GM21381 (cell line): ENCODE measurements at regions not wholly inside any gene's neighbourhood (a gene's known extent, or its start where the extent isn't known, plus 50 kb on each side); places are given as distances from the start of the nearest gene placed in this dataset.

Experiments used
- ATAC-seq: cut with Tn5 transposase; IDR thresholded peaks from one replicate; pipeline ENCODE4 v1.9.1; 2021; ENCODE audit warnings: mild to moderate bottlenecking, moderate library complexity; ENCODE audit not compliant: unreplicated experiment

GRCh38 chr12:89909753-89910152, 201.1 kb upstream of the ATP2B1 start:
- no peak for ATAC-seq

- ATAC-seq, result no peak
Observed at GRCh38 chr12:89907659-89908058, 199.0 kb upstream of the ATP2B1 start.

GRCh38 chr12:89906824-89907223, 198.2 kb upstream of the ATP2B1 start:
- no peak for ATAC-seq

- no peak for ATAC-seq
Observed at GRCh38 chr12:89906178-89906577, 197.5 kb upstream of the ATP2B1 start.

GRCh38 chr12:89901906-89902642, 193.4 kb upstream of the ATP2B1 start:
- no peak for ATAC-seq

- no peak for ATAC-seq
Observed at GRCh38 chr12:89901319-89901718, 192.7 kb upstream of the ATP2B1 start.

GRCh38 chr12:89899651-89900050, 191.0 kb upstream of the ATP2B1 start:
- ATAC-seq, result no peak

- ATAC-seq, result no peak
Observed at GRCh38 chr12:89895591-89895990, 187.0 kb upstream of the ATP2B1 start.

- no peak for ATAC-seq
Observed at GRCh38 chr12:89895101-89895500, 186.5 kb upstream of the ATP2B1 start.

- ATAC-seq, result no peak
Observed at GRCh38 chr12:89893972-89894706, 185.5 kb upstream of the ATP2B1 start.

GRCh38 chr12:89892436-89892835, 183.8 kb upstream of the ATP2B1 start:
- ATAC-seq, result no peak

- ATAC-seq, result no peak
Observed at GRCh38 chr12:89891933-89892332, 183.3 kb upstream of the ATP2B1 start.

- no peak for ATAC-seq
Observed at GRCh38 chr12:89890161-89890560, 181.5 kb upstream of the ATP2B1 start.

- ATAC-seq, result no peak
Observed at GRCh38 chr12:89889062-89889461, 180.4 kb upstream of the ATP2B1 start.

GRCh38 chr12:89884952-89885351, 176.3 kb upstream of the ATP2B1 start:
- ATAC-seq, result no peak

- no peak for ATAC-seq
Observed at GRCh38 chr12:89884416-89884898, 175.8 kb upstream of the ATP2B1 start.

- no peak for ATAC-seq
Observed at GRCh38 chr12:89883630-89884389, 175.2 kb upstream of the ATP2B1 start.

- ATAC-seq, result no peak
Observed at GRCh38 chr12:89882792-89883191, 174.2 kb upstream of the ATP2B1 start.

GRCh38 chr12:89882050-89882449, 173.4 kb upstream of the ATP2B1 start:
- ATAC-seq, result peak; percentile 42

GRCh38 chr12:89880690-89881350, 172.2 kb upstream of the ATP2B1 start:
- ATAC-seq, result peak; percentile 93

GRCh38 chr12:89879766-89880165, 171.1 kb upstream of the ATP2B1 start:
- no peak for ATAC-seq
